Esophagus squamous epithelium (tissue), 4 donors: ENCODE measurements at regions not wholly inside any gene's neighbourhood (a gene's known extent, or its start where the extent isn't known, plus 50 kb on each side); places are given as distances from the start of the nearest gene placed in this dataset.

Experiments used
- POLR2A ChIP-seq, 4 donors: fragments of 450-650 bp; IDR thresholded peaks; one replicate each; pipeline ENCODE4 v1.6.1; 2017; ENCODE audit warnings: antibody characterized with exemption in 4 of 4, mild to moderate bottlenecking in 4 of 4, moderate library complexity in 3 of 4
- TF ChIP-seq, protein P1 (sequence below), 6 experiments: fragments of 450-650 bp in 4 of 6; fragments of 200-600 bp in 2 of 6; sonication (generic) in 2 of 6; IDR thresholded peaks; one replicate each; pipeline ENCODE4 v1.5.1; 2016 to 2019; ENCODE audit warnings: antibody characterized with exemption in 6 of 6, mild to moderate bottlenecking in 4 of 6, moderate library complexity in 4 of 6

DNA sequence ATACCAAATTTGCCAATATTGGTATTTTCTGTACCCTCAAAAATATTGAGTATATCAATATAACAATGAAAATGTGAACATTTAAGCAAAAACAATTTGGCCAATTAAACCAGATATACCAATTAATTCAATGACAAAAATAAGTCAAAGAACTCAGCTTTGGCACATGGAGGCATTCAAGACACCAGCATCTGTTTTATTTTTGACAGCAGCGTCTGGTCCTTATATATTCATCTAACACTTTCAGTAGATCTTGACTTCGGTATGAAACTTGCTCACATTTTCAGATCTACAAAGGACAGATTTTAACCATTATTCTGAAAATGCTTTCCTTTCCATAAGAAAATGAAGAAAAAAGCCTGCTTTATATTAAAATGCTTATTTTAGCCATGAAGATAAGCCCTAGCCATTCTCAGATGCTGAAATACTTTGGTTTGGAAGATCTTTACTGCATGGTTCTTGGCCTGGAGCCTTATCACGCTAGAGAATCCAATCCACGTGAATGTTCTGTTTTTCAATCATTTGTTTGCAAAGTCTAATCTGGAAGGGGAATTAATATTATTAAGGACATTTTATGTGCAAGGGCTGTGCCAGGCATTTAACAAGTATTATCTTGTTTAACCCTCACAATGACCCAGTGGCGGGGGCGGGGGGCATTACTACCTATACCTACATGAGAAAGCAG lies 132.2 kb downstream of the DLEU7 start:
- no peak for TF ChIP-seq POLR2A (IDR thresholded peaks at IDR 0.05)
- TF ChIP-seq, protein P1, sequence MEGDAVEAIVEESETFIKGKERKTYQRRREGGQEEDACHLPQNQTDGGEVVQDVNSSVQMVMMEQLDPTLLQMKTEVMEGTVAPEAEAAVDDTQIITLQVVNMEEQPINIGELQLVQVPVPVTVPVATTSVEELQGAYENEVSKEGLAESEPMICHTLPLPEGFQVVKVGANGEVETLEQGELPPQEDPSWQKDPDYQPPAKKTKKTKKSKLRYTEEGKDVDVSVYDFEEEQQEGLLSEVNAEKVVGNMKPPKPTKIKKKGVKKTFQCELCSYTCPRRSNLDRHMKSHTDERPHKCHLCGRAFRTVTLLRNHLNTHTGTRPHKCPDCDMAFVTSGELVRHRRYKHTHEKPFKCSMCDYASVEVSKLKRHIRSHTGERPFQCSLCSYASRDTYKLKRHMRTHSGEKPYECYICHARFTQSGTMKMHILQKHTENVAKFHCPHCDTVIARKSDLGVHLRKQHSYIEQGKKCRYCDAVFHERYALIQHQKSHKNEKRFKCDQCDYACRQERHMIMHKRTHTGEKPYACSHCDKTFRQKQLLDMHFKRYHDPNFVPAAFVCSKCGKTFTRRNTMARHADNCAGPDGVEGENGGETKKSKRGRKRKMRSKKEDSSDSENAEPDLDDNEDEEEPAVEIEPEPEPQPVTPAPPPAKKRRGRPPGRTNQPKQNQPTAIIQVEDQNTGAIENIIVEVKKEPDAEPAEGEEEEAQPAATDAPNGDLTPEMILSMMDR (IDR thresholded peaks at IDR 0.05), result no peak
